IMR-90 (cell line): ENCODE measurements at regions not wholly inside any gene's neighbourhood (a gene's known extent, or its start where the extent isn't known, plus 50 kb on each side); places are given as distances from the start of the nearest gene placed in this dataset.

ENCODE experiments used
- ATAC-seq: fragments of 200-7000 bp; cut with Tn5 transposase; 2 replicates; pipeline ENCODE4 v1.9.1; 2020; ENCODE audit warnings: low read depth, mild to moderate bottlenecking, moderate library complexity
- BruUV-seq: library from RNA; stranded (reverse); fragments of 400-500 nt; replicated peaks from 2 replicates; lab custom pipeline; 2021; lab: Mats Ljungman, UMichigan
- CTCF ChIA-PET: fragments of 300-600 bp; formaldehyde crosslinking; extraction: SDS; loops from one replicate; lab custom pipeline; 2021; ENCODE audit warnings: antibody characterized with exemption; lab: Yijun Ruan, JAX
- POLR2A ChIA-PET: fragments of 300-600 bp; sonication (Branson Sonifier 250); formaldehyde crosslinking; loops from one replicate; lab custom pipeline; 2022; ENCODE audit warnings: antibody characterized with exemption; ENCODE audit not compliant: unreplicated experiment; lab: Charles Lee
- DNase-seq: peaks from one replicate; pipeline ENCODE4 v3.0.0; 2013
- H2AFZ ChIP-seq: replicated peaks from 2 replicates; pipeline ENCODE3; 2013; ENCODE audit warnings: low read length, mild to moderate bottlenecking; ENCODE audit not compliant: poor library complexity
- H2AK5ac ChIP-seq: 2 replicates; pipeline ENCODE4 v1.6.1; 2013; ENCODE audit warnings: low read depth, low read length, inconsistent platforms
- H2AK9ac ChIP-seq: replicated peaks from 2 replicates; pipeline ENCODE3; 2013; ENCODE audit warnings: mild to moderate bottlenecking, low read depth, low read length, moderate library complexity; ENCODE audit not compliant: poor library complexity
- H2BK120ac ChIP-seq: 2 replicates; pipeline ENCODE4 v1.6.1; 2013; ENCODE audit warnings: low read depth, low read length, inconsistent platforms
- H2BK15ac ChIP-seq: 3 replicates; pipeline ENCODE4 v1.6.1; 2013; ENCODE audit warnings: low read depth, low read length, inconsistent platforms
- H2BK20ac ChIP-seq: 2 replicates; pipeline ENCODE4 v1.6.1; 2013; ENCODE audit warnings: low read depth, mild to moderate bottlenecking, inconsistent platforms, low read length, moderate library complexity
- H2BK5ac ChIP-seq: 2 replicates; pipeline ENCODE4 v1.6.1; 2013; ENCODE audit warnings: mild to moderate bottlenecking, low read depth, low read length, inconsistent platforms; ENCODE audit not compliant: poor library complexity, severe bottlenecking
- H3K14ac ChIP-seq: replicated peaks from 2 replicates; pipeline ENCODE4 v1.6.1; 2013; ENCODE audit warnings: low read depth, low read length, inconsistent platforms
- H3K18ac ChIP-seq: 2 replicates; pipeline ENCODE4 v1.6.1; 2013; ENCODE audit warnings: low read depth, low read length, control low read depth
- H3K23ac ChIP-seq: 2 replicates; pipeline ENCODE4 v1.6.1; 2013; ENCODE audit warnings: low read depth, low read length, inconsistent platforms
- H3K27ac ChIP-seq: 2 replicates; pipeline ENCODE4 v1.5.1; 2013; ENCODE audit warnings: mild to moderate bottlenecking, control low read depth, low read length; ENCODE audit not compliant: insufficient read depth
- H3K27me3 ChIP-seq: 2 replicates; pipeline ENCODE4 v1.6.1; 2013; ENCODE audit warnings: low read length; ENCODE audit not compliant: control insufficient read depth, insufficient read depth
- H3K36me3 ChIP-seq: 2 replicates; pipeline ENCODE4 v1.6.1; 2013; ENCODE audit warnings: low read length, mixed read lengths; ENCODE audit not compliant: control insufficient read depth, insufficient read depth
- H3K4ac ChIP-seq: 2 replicates; pipeline ENCODE4 v1.6.1; 2013; ENCODE audit warnings: low read depth, low read length, inconsistent platforms
- H3K4me1 ChIP-seq: 2 replicates; pipeline ENCODE4 v1.6.1; 2013; ENCODE audit warnings: low read length, mixed read lengths; ENCODE audit not compliant: control insufficient read depth, insufficient read depth
- H3K4me2 ChIP-seq: 2 replicates; pipeline ENCODE4 v1.6.1; 2013; ENCODE audit warnings: low read depth, mild to moderate bottlenecking, control low read depth, low read length, moderate library complexity
- H3K4me3 ChIP-seq: 2 replicates; pipeline ENCODE4 v1.5.1; 2013; ENCODE audit warnings: low read depth, mild to moderate bottlenecking, control low read depth, low read length, moderate library complexity; ENCODE audit not compliant: insufficient read depth
- H3K56ac ChIP-seq: 2 replicates; pipeline ENCODE4 v1.6.1; 2013; ENCODE audit warnings: low read length, inconsistent platforms; ENCODE audit not compliant: insufficient read depth; ENCODE audit errors: extremely low read depth
- H3K79me1 ChIP-seq, 2 experiments: 2 replicates each; pipeline ENCODE4 v1.6.1; 2013; ENCODE audit warnings: low read length in 2 of 2, inconsistent platforms in 1 of 2, low read depth in 1 of 2
- H3K9ac ChIP-seq: 2 replicates; pipeline ENCODE4 v1.6.1; 2013; ENCODE audit warnings: low read depth, low read length, control low read depth
- H3K9me1 ChIP-seq: 2 replicates; pipeline ENCODE4 v1.6.1; 2013; ENCODE audit warnings: low read length, inconsistent platforms; ENCODE audit not compliant: insufficient read depth
- H3K9me3 ChIP-seq: 2 replicates; pipeline ENCODE4 v1.6.1; 2013; ENCODE audit warnings: low read length; ENCODE audit not compliant: control insufficient read depth, insufficient read depth
- H4K20me1 ChIP-seq: 2 replicates; pipeline ENCODE4 v1.6.1; 2013; ENCODE audit warnings: low read length, inconsistent platforms; ENCODE audit not compliant: insufficient read depth
- H4K5ac ChIP-seq: 2 replicates; pipeline ENCODE4 v1.6.1; 2013; ENCODE audit warnings: mild to moderate bottlenecking, low read depth, low read length, control low read depth
- H4K8ac ChIP-seq, 2 experiments: 2 replicates each; pipeline ENCODE4 v1.6.1; 2013; ENCODE audit warnings: low read depth in 2 of 2, low read length in 2 of 2, control low read depth in 1 of 2, inconsistent platforms in 1 of 2
- H4K91ac ChIP-seq: 2 replicates; pipeline ENCODE4 v1.6.1; 2013; ENCODE audit warnings: low read depth, low read length, inconsistent platforms; ENCODE audit not compliant: insufficient read depth
- CEBPB ChIP-seq: IDR thresholded peaks from 2 replicates; pipeline ENCODE4 v1.6.1; 2012; ENCODE audit warnings: low read depth, low read length, improper control_type of control experiment
- FOS ChIP-seq: fragments of 150-350 bp; IDR thresholded peaks from 2 replicates; pipeline ENCODE4 v1.6.1; 2016; ENCODE audit warnings: low read depth, low read length
- MAZ ChIP-seq: IDR thresholded peaks from 2 replicates; pipeline ENCODE4 v1.6.1; 2012; ENCODE audit warnings: low read depth, mild to moderate bottlenecking, low read length, improper control_type of control experiment, moderate library complexity, borderline replicate concordance
- MXI1 ChIP-seq: IDR thresholded peaks from 2 replicates; pipeline ENCODE4 v1.6.1; 2012; ENCODE audit warnings: low read depth, mild to moderate bottlenecking, low read length, moderate library complexity, borderline replicate concordance
- NFE2L2 ChIP-seq: fragments of 150-350 bp; IDR thresholded peaks from 2 replicates; pipeline ENCODE4 v1.6.1; 2016; ENCODE audit warnings: low read depth, mild to moderate bottlenecking, low read length
- POLR2A ChIP-seq: IDR thresholded peaks from 2 replicates; pipeline ENCODE4 v1.6.1; 2012; ENCODE audit warnings: mild to moderate bottlenecking, low read depth, low read length
- RAD21 ChIP-seq: IDR thresholded peaks from 2 replicates; pipeline ENCODE4 v1.6.1; 2012; ENCODE audit warnings: low read length, improper control_type of control experiment
- RCOR1 ChIP-seq: IDR thresholded peaks from 2 replicates; pipeline ENCODE4 v1.6.1; 2012; ENCODE audit warnings: mild to moderate bottlenecking, low read length, improper control_type of control experiment; ENCODE audit not compliant: insufficient replicate concordance
- RFX5 ChIP-seq: IDR thresholded peaks from 2 replicates; pipeline ENCODE4 v1.8.0; 2012; ENCODE audit warnings: low read depth, mild to moderate bottlenecking, low read length, moderate library complexity
- SMC3 ChIP-seq: fragments of 150-350 bp; IDR thresholded peaks from 2 replicates; pipeline ENCODE4 v1.6.1; 2016; ENCODE audit warnings: low read depth, mild to moderate bottlenecking, antibody characterized with exemption, low read length, moderate library complexity
- USF2 ChIP-seq: fragments of 150-350 bp; IDR thresholded peaks from 2 replicates; pipeline ENCODE4 v1.6.1; 2017; ENCODE audit warnings: mild to moderate bottlenecking, antibody characterized with exemption, low read length, low read depth
- WGBS, 2 experiments: methylation state at CpG; one replicate each; pipeline versions ENCODE4 v1.1.5 to v1.1.7; 2013; ENCODE audit warnings: missing lambda C conversion rate in 2 of 2; ENCODE audit not compliant: insufficient read length in 1 of 2; ENCODE audit errors: extremely low coverage in 2 of 2; 5-methylcytosine and 5-hydroxymethylcytosine counted together
- dilution Hi-C: fragments of 300-500 bp; cut with HindIII; formaldehyde crosslinking; loops from one replicate; pipeline ENCODE4 v1.14.3; 2018; ENCODE audit warnings: low sequenced_read_pairs; ENCODE audit not compliant: unreplicated experiment
- in situ Hi-C: fragments of 300-500 bp; cut with MboI; formaldehyde crosslinking; loops from 3 replicates; pipeline ENCODE4 v1.14.3; 2019; ENCODE audit warnings: low sequenced_read_pairs, inconsistent platforms, mixed read lengths
- intact Hi-C: fragments of 100-400 bp; cut with micrococcal nuclease; formaldehyde crosslinking; loops from 2 replicates; pipeline ENCODE4 v1.10.0; 2022
- TF ChIP-seq, protein P1 (sequence below): conservative IDR thresholded peaks from 2 replicates; pipeline ENCODE4 v1.5.1; 2012; ENCODE audit warnings: mild to moderate bottlenecking, low read depth, low read length, improper control_type of control experiment

DNA sequence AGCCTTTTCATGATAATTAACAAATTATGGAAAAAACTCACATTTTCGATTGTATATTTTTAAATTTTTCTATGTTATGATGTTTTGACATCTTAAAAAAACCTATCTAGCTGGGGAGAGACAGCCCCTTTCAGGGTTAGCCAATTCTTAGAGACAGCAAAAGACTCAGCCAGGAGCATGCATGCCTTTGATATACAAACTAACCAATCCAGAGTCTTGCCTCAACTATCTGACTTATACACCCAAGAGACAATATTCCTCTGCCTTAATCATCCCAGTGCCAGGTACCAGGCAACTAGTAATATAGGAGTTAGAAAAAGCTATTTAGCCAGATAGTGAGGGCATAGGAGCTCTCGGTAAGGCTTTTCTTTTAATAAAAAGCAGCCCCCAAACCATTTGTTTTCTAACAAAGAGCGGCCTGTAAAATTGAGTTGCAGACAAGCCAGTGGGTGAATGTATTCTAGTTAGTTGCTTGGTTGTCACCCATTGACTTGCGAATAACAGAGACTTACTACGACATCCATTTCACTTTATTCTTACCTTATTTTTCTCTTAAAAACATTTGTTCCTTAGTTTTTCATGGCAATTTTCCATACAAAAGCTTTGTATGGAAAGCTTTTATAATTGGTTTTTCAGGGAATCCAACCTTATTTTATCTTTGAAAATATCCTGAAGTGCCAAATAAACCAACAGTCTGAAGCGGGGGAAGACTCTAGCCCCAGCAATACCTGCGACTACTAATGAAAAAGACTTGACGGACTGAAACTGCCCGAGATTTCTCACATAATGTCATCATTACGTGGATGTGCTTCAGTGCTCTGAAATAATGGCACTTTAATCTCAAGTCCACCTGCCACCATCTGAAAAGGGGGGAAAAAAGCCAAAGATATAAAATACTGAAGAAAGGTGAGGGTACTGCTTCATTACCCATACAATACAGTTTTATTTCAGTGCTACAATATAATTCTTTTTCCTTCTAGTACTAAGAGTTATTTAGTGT lies 64.6 kb upstream of the ATP2C1 start:
- no peak overlapping the region for H3K27ac ChIP-seq
- H3K36me3 ChIP-seq: no peaks in the 10 kb centered on the region
- no peak overlapping the region for H3K4me2 ChIP-seq
- no peak overlapping the region for H3K23ac ChIP-seq
- no peak overlapping the region for H2BK20ac ChIP-seq
- H2BK120ac ChIP-seq: no peak overlapping the region
- no peak overlapping the region for H4K8ac ChIP-seq
- H2BK5ac ChIP-seq: no peak overlapping the region
- H2BK15ac ChIP-seq: no peak overlapping the region
- ATAC-seq: no peak
- no peak overlapping the region for H4K5ac ChIP-seq
- no peak overlapping the region for H4K91ac ChIP-seq
- H4K20me1 ChIP-seq: no peaks in the 10 kb centered on the region
- intact Hi-C loops: no loop called here
- H3K9ac ChIP-seq: no peak overlapping the region
- H3K79me1 ChIP-seq: no peaks in the 10 kb centered on the region
- no TSS peak for BruUV-seq
- H2AFZ ChIP-seq: no peak overlapping the region
- H3K56ac ChIP-seq: no peak overlapping the region
- no peak overlapping the region for H3K4ac ChIP-seq
- H3K4me3 ChIP-seq: no peak overlapping the region
- no peak for DNase-seq
- in situ Hi-C loops: no loop called here
- no peak for TF ChIP-seq SMC3
- no peak for TF ChIP-seq USF2
- TF ChIP-seq, protein P1, sequence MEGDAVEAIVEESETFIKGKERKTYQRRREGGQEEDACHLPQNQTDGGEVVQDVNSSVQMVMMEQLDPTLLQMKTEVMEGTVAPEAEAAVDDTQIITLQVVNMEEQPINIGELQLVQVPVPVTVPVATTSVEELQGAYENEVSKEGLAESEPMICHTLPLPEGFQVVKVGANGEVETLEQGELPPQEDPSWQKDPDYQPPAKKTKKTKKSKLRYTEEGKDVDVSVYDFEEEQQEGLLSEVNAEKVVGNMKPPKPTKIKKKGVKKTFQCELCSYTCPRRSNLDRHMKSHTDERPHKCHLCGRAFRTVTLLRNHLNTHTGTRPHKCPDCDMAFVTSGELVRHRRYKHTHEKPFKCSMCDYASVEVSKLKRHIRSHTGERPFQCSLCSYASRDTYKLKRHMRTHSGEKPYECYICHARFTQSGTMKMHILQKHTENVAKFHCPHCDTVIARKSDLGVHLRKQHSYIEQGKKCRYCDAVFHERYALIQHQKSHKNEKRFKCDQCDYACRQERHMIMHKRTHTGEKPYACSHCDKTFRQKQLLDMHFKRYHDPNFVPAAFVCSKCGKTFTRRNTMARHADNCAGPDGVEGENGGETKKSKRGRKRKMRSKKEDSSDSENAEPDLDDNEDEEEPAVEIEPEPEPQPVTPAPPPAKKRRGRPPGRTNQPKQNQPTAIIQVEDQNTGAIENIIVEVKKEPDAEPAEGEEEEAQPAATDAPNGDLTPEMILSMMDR: no peak
- no peak for TF ChIP-seq RAD21
- TF ChIP-seq RCOR1: no peak
- no peak for TF ChIP-seq NFE2L2
- TF ChIP-seq MXI1: no peak
- TF ChIP-seq POLR2A: no peak
- no peak for TF ChIP-seq CEBPB
- TF ChIP-seq FOS: no peak
- no peak for TF ChIP-seq MAZ
- TF ChIP-seq RFX5: no peak
- 100% methylated on average over 1 of the region's 10 CpGs; no CpG with 5 or more reads in 1 of the 2 experiments for WGBS, 2 experiments
- no peak overlapping the region for H2AK5ac ChIP-seq
- no peak overlapping the region for H3K18ac ChIP-seq
- ChIA-PET POLR2A (no interaction called here), CTCF (no interaction called here)
- no peak overlapping the region for H3K14ac ChIP-seq
- no peak overlapping the region for H2AK9ac ChIP-seq
- dilution Hi-C loops: no loop called here
- H3K4me1 ChIP-seq: no peaks in the 10 kb centered on the region
- H3K9me3 ChIP-seq: no peaks in the 10 kb centered on the region
- no peaks in the 10 kb centered on the region for H3K9me1 ChIP-seq
- H3K27me3 ChIP-seq: no peaks in the 10 kb centered on the region
